ENCODE measurements at regions not wholly inside any gene's neighbourhood (a gene's known extent, or its start where the extent isn't known, plus 50 kb on each side); places are given as distances from the start of the nearest gene placed in this dataset.

DNA sequence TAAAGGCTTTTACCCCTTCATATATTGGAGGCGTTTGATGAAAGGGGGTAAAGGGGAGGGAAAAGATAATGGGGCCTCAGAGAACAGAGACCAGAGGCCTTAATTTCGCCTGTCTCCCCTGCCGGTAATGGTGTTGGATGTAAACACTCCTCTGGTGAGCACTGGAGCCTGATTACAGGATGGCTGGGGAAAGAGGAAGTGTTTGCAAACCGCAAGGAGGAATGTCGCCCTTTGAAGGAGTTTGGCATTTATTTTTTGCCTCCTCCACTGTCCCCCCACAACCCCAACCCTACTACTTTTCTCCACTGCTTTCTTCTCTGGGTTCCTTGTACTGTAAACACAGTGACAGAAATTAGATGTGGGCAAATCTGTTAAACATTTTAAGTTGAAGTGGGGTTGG lies 211.9 kb upstream of the TBX3 start:
- Mint-ChIP-seq H3K4me3 (no peak overlapping the region), H3K9me3 (no peaks in the 10 kb centered on the region), H3K36me3 (ENCODE audit: low read depth) (no peaks in the 10 kb centered on the region), H3K4me1 (ENCODE audit: low read depth) (peaks cover 14% of the 10 kb centered on the region; the same call in 1 of the 2 replicates), H3K27me3 (ENCODE audit: insufficient read depth) (no peaks in the 10 kb centered on the region; the same call in 1 of the 2 replicates), H3K27ac (no peak overlapping the region)
- TF ChIP-seq, protein P1, sequence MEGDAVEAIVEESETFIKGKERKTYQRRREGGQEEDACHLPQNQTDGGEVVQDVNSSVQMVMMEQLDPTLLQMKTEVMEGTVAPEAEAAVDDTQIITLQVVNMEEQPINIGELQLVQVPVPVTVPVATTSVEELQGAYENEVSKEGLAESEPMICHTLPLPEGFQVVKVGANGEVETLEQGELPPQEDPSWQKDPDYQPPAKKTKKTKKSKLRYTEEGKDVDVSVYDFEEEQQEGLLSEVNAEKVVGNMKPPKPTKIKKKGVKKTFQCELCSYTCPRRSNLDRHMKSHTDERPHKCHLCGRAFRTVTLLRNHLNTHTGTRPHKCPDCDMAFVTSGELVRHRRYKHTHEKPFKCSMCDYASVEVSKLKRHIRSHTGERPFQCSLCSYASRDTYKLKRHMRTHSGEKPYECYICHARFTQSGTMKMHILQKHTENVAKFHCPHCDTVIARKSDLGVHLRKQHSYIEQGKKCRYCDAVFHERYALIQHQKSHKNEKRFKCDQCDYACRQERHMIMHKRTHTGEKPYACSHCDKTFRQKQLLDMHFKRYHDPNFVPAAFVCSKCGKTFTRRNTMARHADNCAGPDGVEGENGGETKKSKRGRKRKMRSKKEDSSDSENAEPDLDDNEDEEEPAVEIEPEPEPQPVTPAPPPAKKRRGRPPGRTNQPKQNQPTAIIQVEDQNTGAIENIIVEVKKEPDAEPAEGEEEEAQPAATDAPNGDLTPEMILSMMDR (IDR thresholded peaks at IDR 0.05): no peak
- DNase-seq: no peak

GRCh38 chr12:114895081-114895480 lies 211.1 kb upstream of the TBX3 start:
- DNase-seq: no peak
- TF ChIP-seq, protein P1 (IDR thresholded peaks at IDR 0.05): no peak
- Mint-ChIP-seq H3K36me3 (ENCODE audit: low read depth) (no peaks in the 10 kb centered on the region), H3K27me3 (ENCODE audit: insufficient read depth) (no peaks in the 10 kb centered on the region; the same call in 1 of the 2 replicates), H3K4me1 (ENCODE audit: low read depth) (peaks cover 9% of the 10 kb centered on the region; the same call in 1 of the 2 replicates), H3K27ac (no peak overlapping the region), H3K4me3 (no peak overlapping the region), H3K9me3 (no peaks in the 10 kb centered on the region)

- peaks cover 3% of the 10 kb centered on the region; the same call in 1 of the 2 replicates for H3K27me3 Mint-ChIP-seq (ENCODE audit: insufficient read depth)
- no peak overlapping the region for H3K4me3 Mint-ChIP-seq
- no peak overlapping the region for H3K27ac Mint-ChIP-seq
- DNase-seq: no peak
- no peaks in the 10 kb centered on the region for H3K9me3 Mint-ChIP-seq
- H3K4me1 Mint-ChIP-seq (ENCODE audit: low read depth): peaks cover 7% of the 10 kb centered on the region; the same call in 1 of the 2 replicates
- no peaks in the 10 kb centered on the region for H3K36me3 Mint-ChIP-seq (ENCODE audit: low read depth)
- TF ChIP-seq, protein P1 (IDR thresholded peaks at IDR 0.05): no peak
These were observed 210.1 kb upstream of the TBX3 start for GRCh38 chr12:114894076-114894475.

DNA sequence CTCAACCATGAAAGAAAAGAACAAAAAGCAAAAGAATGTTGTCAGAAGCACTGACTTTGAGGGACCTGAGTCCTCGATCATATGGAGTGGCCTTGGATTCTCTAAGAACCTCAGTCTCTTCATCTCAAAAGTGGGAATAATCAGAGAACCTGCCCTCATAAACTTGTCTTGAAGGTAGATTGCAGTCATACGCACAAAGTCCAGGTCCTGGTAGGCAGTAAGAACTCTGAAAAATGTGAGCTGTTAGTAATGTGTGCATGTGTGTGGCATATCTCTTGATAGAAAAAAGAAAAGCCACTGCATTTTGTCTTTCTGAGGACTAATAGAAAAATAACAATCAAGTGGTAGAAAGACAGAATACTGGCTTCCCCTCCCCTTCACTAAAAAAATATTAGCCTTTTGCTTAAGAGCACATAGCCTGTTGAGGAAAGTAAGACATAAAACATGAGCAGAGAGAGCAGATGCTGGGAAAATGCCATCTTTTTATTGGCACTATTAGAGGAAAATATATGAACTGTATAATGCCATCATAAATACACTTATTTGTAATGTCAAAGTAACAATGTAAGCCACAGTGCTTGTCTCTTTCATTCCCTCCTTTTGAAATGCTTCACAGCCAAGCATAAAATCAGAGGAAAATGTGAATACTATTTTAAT lies 205.1 kb upstream of the TBX3 start:
- H3K27me3 Mint-ChIP-seq (ENCODE audit: insufficient read depth): peaks cover 3% of the 10 kb centered on the region; the same call in 1 of the 2 replicates
- no peak overlapping the region for H3K27ac Mint-ChIP-seq
- DNase-seq: no peak
- peaks cover 11% of the 10 kb centered on the region for H3K4me1 Mint-ChIP-seq (ENCODE audit: low read depth)
- no peaks in the 10 kb centered on the region for H3K36me3 Mint-ChIP-seq (ENCODE audit: low read depth)
- H3K4me3 Mint-ChIP-seq: no peak overlapping the region
- TF ChIP-seq, protein P1 (IDR thresholded peaks at IDR 0.05): no peak
- H3K9me3 Mint-ChIP-seq: no peaks in the 10 kb centered on the region

- TF ChIP-seq, protein P1 (IDR thresholded peaks at IDR 0.05): no peak
- no peaks in the 10 kb centered on the region for H3K9me3 Mint-ChIP-seq
- H3K4me1 Mint-ChIP-seq (ENCODE audit: low read depth): peaks cover 11% of the 10 kb centered on the region
- H3K4me3 Mint-ChIP-seq: no peak overlapping the region
- peaks cover 3% of the 10 kb centered on the region; the same call in 1 of the 2 replicates for H3K27me3 Mint-ChIP-seq (ENCODE audit: insufficient read depth)
- DNase-seq: peak; percentile 36
- H3K36me3 Mint-ChIP-seq (ENCODE audit: low read depth): no peaks in the 10 kb centered on the region
- no peak overlapping the region for H3K27ac Mint-ChIP-seq
These were observed 204.5 kb upstream of the TBX3 start for GRCh38 chr12:114888448-114888847.
